Glomerular visceral epithelial cell (primary cell): ENCODE measurements at regions not wholly inside any gene's neighbourhood (a gene's known extent, or its start where the extent isn't known, plus 50 kb on each side); places are given as distances from the start of the nearest gene placed in this dataset.

Source experiments
- DNase-seq: peaks from one replicate; pipeline ENCODE4 v3.0.0-alpha.2; 2016; ENCODE audit errors: extremely low spot score

- no peak for DNase-seq
These were observed 110.7 kb upstream of the UQCRFS1 start for GRCh38 chr19:29323440-29324290.

GRCh38 chr19:29324291-29324680, 111.3 kb upstream of the UQCRFS1 start:
- no peak for DNase-seq

GRCh38 chr19:29324717-29325116, 111.8 kb upstream of the UQCRFS1 start:
- no peak for DNase-seq

- no peak for DNase-seq
These were observed 112.5 kb upstream of the UQCRFS1 start for GRCh38 chr19:29325241-29325975.

GRCh38 chr19:29326351-29326750, 113.4 kb upstream of the UQCRFS1 start:
- no peak for DNase-seq

GRCh38 chr19:29326849-29327840, 114.2 kb upstream of the UQCRFS1 start:
- no peak for DNase-seq

GRCh38 chr19:29328586-29328985, 115.6 kb upstream of the UQCRFS1 start:
- no peak for DNase-seq

GRCh38 chr19:29329460-29330134, 116.6 kb upstream of the UQCRFS1 start:
- DNase-seq, result no peak

- DNase-seq, result no peak
These were observed 123.5 kb upstream of the UQCRFS1 start for GRCh38 chr19:29336425-29336824.

GRCh38 chr19:29337029-29337428, 124.1 kb upstream of the UQCRFS1 start:
- no peak for DNase-seq

GRCh38 chr19:29338480-29338879, 125.5 kb upstream of the UQCRFS1 start:
- DNase-seq, result no peak

GRCh38 chr19:29342721-29343120, 129.8 kb upstream of the UQCRFS1 start:
- no peak for DNase-seq

- DNase-seq, result no peak
These were observed 151.3 kb upstream of the UQCRFS1 start for GRCh38 chr19:29364224-29364726.

- DNase-seq, result no peak
These were observed 152.0 kb upstream of the UQCRFS1 start for GRCh38 chr19:29364999-29365398.

GRCh38 chr19:29365836-29366417, 153.0 kb upstream of the UQCRFS1 start:
- DNase-seq, result no peak

- no peak for DNase-seq
These were observed 153.8 kb upstream of the UQCRFS1 start for GRCh38 chr19:29366757-29367156.

GRCh38 chr19:29367791-29368222, 154.9 kb upstream of the UQCRFS1 start:
- no peak for DNase-seq

- no peak for DNase-seq
These were observed 155.5 kb upstream of the VSTM2B start for GRCh38 chr19:29370276-29370675.

- no peak for DNase-seq
These were observed 154.3 kb upstream of the VSTM2B start for GRCh38 chr19:29371251-29372090.

GRCh38 chr19:29372091-29372415, 153.7 kb upstream of the VSTM2B start:
- no peak for DNase-seq
